SU-DHL-6 (cell line): ENCODE measurements at regions not wholly inside any gene's neighbourhood (a gene's known extent, or its start where the extent isn't known, plus 50 kb on each side); places are given as distances from the start of the nearest gene placed in this dataset.

Experiments used
- EZH2phosphoT487 ChIP-seq: fragments of 200-600 bp; sonication (generic), shearing (Covaris generic); conservative IDR thresholded peaks from 2 replicates; pipeline ENCODE4 v1.6.1; 2018; ENCODE audit warnings: mild to moderate bottlenecking, antibody characterized with exemption, low read length, moderate library complexity, mixed read lengths
- TF ChIP-seq, protein P1 (sequence below): fragments of 200-600 bp; sonication (generic); IDR thresholded peaks from one replicate; pipeline ENCODE4 v1.5.1; 2017; ENCODE audit warnings: antibody characterized with exemption, mild to moderate bottlenecking, low read length, moderate library complexity; ENCODE audit not compliant: insufficient read depth, poor library complexity, severe bottlenecking

- TF ChIP-seq, protein P1, sequence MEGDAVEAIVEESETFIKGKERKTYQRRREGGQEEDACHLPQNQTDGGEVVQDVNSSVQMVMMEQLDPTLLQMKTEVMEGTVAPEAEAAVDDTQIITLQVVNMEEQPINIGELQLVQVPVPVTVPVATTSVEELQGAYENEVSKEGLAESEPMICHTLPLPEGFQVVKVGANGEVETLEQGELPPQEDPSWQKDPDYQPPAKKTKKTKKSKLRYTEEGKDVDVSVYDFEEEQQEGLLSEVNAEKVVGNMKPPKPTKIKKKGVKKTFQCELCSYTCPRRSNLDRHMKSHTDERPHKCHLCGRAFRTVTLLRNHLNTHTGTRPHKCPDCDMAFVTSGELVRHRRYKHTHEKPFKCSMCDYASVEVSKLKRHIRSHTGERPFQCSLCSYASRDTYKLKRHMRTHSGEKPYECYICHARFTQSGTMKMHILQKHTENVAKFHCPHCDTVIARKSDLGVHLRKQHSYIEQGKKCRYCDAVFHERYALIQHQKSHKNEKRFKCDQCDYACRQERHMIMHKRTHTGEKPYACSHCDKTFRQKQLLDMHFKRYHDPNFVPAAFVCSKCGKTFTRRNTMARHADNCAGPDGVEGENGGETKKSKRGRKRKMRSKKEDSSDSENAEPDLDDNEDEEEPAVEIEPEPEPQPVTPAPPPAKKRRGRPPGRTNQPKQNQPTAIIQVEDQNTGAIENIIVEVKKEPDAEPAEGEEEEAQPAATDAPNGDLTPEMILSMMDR: no peak
- TF ChIP-seq EZH2phosphoT487: no peak
Measured at GRCh38 chr4:178671766-178672165, 1229.5 kb upstream of the AGA start.
